Activated naive CD4-positive, alpha-beta T cell (primary cell): ENCODE measurements at regions not wholly inside any gene's neighbourhood (a gene's known extent, or its start where the extent isn't known, plus 50 kb on each side); places are given as distances from the start of the nearest gene placed in this dataset.
A peak's percentile ranks its signal among the peaks of the same experiment; 100 is the strongest.
"Not testable (repeated sequence)": the region's sequence is repeated elsewhere in the genome, so short reads cannot be mapped to it uniquely, and the experiment has no call there.

Source experiments
- DNase-seq, 4 experiments: peaks; one replicate each; lab custom pipeline; 2025; lab: John Stamatoyannopoulos, UW

DNA sequence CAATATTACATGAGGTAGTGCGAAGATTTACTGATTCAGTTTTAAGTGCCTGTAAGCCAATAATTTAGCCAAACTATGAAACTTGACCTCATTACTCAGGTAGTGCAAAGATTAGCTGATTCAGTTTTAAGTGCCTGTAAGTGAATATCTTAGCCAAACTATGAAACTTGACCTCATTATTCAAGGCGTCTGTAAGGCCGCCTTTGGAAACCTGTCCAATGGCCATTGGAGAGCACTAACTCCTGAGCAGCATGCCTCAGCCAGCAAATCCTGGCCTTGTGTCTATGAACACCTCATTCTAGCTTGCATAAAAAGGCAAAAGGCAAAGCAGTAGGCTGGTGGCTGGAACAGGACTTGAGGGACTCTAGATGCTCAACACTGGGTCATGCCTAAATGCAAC is 127.0 kb upstream of the GPR12 start:
- no peak for DNase-seq

DNA sequence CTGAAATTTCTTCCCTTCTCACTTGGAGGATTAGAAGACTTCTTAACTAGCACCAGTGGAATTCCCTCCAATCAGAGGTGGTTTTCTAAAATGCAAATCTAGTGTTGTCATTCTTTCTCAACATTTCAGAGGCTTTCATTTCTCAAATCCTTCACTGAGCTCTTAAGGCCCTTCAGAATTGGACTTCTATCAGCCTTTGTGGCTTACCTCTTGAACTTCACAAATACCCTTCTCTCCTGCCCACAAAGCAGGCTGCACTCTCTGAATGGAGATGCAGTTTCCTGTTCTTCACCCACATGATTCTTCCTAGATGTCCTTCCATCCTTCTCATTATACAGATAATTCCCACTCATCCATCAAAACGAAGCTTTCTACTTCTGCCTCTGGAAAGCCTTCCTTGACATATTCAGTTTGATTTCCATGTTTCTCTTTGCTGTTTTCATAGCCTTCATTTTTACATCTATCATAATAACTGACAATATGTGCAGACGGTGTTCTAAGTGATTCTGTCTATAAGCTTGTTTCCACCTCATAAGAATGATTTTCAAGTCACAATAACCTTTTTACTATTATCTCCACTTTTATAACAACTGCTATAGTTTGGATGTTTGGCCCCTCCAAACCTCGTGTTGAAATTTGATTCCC is 123.1 kb upstream of the GPR12 start:
- DNase-seq: no peak

GRCh38 chr13:26882731-26883130 is 122.1 kb upstream of the GPR12 start:
- DNase-seq: no peak

- DNase-seq: no peak
These were observed 120.6 kb upstream of the GPR12 start for GRCh38 chr13:26881154-26881553.

- no peak for DNase-seq
These were observed 120.1 kb upstream of the GPR12 start for GRCh38 chr13:26880735-26881134.

DNA sequence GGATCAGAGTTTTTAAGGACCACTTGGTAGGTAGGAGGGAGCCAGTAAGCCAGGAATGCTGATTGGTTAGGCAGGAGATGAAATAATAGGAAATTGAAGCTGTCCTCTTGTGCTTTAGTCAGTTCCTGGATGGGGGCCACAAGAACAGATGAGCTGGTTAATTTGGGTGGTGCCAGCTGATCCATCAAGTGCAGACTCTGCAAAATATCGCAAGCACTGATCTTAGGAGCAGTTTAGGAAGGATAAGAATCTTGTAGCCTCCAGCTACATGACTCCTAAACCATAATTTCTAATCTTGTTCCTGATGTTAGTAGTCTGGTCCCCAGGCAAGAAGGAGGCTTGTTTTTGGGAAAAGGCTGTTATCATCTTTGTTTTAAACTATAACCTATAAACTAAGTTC is 117.9 kb upstream of the GPR12 start:
- no peak for DNase-seq

- no peak for DNase-seq
These were observed 112.8 kb upstream of the GPR12 start for GRCh38 chr13:26873386-26873698.

DNA sequence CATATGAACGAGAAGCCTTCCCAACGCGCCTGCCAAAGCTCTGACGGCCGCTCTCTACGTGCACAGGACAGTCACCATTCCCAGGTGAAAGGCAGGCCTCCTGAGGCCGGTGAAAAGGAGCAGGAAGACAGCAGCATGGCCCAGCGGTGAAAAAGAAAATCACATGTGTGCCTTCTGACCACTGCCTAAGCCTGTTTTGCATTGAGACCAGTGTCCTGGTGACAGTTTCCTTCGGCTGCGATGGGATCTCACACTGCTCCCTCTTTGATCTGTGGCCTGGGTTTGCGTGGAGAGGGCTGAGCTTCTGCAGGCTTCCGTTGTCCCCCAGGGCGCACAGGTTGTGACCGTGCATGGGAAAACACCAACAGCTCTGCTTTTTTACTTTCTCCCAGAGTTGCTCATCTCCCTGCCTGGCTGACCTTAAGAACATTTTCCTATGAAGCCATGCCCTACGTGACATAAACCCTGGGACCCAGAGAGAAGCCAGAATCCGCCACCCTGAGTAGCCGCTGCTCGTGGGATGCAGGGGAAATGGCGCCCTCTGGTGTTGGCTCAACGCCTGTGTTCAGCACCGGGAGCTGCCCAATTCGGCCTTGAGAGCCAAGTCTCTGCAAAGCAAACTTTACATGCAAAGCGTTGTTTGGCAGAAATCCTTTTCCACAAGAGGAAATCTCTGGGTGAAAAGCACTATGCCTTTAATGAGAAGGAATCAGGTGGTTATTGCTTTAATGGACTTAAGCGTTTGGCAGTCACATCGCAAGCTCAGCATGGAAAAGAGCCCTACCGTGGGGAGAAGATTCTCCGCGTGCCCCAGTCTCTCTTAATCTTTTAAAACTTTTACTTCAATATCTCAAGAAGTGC is 112.2 kb upstream of the GPR12 start:
- DNase-seq: peak in 3 of 4 experiments; percentile 2 to 21 (median 17)

DNA sequence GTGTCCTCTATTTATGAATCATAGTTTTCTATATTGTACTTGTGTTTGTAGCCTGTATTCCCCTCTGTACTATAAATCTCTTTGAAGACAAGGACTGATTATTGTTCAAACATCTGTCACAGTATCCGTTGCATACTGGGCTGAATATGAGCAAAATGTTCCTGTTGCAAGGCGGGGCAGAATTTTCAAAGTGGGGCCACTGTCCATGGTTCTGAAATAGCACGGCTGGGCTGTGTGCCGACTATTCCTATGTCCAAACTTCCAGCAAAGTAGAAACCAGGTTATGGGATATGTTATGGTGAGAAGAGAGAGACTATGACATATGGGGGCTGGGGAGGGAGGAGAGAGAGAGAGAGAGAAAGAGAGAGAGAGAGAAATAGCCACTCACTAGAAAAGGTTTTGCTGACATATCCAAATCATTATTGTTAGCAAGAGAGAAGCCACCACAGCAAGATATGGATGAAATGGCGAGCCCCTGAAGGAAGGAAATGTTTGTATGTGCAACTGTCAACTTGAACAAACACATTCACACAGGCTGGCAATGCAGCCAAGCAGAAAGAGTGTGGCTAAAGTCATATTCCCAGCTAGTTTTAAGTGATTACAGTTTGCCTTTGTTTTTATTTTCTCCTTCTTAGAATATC is 107.0 kb upstream of the GPR12 start:
- no peak for DNase-seq

DNA sequence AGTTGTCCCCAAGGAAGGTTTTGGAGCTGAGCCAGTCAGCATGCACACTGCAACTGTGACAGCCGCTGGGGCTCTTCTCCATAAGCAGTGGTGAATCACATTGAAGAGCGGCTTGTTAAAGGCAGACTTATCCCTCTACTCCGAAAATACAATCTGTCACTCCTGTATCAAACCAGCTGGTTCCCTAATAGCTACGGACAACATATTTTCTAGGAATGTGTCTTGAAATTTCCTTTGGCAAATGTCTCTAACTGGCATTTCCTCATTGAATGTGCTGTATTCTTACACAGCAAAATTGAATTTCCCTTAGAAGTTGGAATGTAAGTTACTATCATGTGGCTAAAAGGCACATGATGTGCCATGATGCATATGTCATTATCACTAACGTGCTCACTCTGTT is 104.0 kb upstream of the GPR12 start:
- DNase-seq: no peak

GRCh38 chr13:26861941-26862340 is 101.4 kb upstream of the GPR12 start:
- no peak for DNase-seq

DNA sequence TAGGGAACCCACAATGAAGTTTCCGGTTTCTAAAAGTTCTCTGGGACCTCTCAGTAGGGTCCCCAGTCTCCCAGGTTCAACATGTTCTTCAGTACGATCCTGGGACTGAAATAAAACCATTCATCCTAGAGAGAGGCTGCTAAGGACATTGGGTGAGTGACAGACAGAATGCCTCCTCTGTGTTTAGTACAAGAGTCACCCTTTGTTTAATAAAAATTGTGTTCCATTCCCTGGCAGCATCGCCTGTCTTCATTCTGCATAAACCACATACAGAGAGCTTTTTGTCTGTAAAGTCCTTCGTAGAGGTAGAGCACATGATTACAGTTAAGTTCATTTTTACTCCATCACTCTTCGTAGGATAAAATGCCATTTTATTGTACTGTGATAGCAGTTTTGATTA is 95.3 kb upstream of the GPR12 start:
- DNase-seq: no peak

GRCh38 chr13:26855071-26855470 is 94.5 kb upstream of the GPR12 start:
- no peak for DNase-seq

DNA sequence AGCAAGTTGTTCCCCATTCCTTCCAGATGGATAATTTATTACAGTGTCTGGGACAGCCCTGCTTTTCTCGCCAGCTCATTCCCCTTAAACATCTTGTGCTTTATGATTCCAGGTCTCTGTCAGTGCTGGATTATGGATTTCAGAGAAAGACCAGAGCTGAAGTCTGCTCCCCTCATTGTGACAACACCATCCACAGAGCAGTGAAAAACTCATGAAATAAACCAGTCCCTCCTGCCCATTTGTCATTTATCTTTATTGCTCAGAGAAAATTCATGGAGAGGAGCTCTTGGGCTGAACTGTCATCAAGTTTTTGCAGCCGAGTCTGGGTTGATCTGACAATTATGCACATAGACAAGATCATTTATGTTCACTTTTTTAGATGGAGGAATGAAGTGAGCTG is 92.7 kb upstream of the GPR12 start:
- DNase-seq: no peak

GRCh38 chr13:26847281-26847680 is 86.7 kb upstream of the GPR12 start:
- DNase-seq: no peak

DNA sequence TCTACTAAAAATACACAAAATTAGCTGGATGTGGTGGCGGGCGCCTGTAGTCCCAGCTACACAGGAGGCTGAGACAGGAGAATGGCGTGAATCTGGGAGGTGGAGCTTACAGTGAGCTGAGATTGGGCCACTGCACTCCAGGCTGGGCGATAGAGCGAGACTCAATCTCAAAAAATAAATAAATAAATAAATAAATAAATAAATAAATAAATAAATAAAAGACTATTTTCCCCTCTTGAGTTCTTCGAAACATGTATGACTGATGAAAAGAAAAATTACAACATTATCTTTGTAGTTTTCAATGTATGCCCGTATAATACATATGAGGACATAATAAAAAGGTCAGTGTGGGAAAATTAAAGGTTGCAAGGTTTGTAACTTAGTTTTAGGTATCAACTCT is 84.5 kb upstream of the GPR12 start:
- not testable (repeated sequence) for DNase-seq

DNA sequence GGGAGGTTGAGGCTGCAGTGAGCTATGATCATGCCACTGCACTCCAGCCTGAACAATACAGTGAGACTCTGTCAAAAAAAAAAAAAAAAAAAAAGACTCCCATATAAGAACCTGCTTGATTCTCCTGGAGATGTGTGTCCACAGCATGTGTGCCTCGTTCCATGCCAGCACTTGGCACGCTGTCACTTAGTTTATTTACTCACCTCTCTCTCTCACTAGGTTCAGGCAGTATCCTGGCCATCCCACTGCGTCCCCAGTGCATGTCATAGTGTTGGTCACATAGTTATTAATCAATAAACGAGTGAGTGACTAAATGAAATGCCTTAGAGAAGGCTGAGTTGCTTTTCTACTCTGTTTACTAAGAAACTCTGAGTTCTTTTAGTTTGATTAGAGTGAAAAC is 79.1 kb upstream of the GPR12 start:
- no peak for DNase-seq

DNA sequence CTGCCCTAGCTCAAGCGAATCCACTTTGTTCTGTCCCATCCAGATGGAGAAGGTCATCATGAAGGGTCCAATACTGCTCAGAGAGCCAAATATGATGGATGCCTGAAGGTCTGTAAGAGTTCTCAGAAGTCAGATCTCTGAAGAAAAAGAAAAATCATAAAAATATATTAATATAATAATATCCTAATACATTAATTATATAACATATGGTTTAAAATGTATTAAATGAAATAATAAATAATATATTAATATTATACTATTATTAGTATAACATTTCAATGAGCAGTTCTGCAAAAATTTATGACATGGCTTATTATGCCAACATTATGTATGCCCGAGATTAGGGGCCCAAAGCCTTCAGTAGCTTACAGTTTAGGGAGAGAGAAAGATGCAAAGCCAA is 78.2 kb upstream of the GPR12 start:
- no peak for DNase-seq

DNA sequence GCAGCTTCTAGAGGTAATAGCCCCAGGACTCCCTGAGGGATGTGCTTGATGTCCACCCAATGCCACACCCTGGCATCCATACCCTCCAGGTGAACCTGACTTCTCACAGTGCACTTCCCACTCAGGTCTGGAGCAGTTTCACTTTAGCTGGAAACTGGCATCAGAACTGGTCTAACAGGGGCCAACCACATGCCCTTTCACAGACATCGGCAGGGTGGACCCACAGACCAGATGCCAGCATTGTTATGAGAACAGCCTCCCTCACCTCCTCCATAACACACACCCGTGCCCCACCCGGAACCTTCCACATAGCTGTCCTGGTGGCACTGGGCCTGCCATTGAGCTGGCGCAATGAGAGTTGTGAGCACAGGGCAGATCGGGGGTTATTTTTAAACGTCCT is 77.4 kb upstream of the GPR12 start:
- DNase-seq: no peak

DNA sequence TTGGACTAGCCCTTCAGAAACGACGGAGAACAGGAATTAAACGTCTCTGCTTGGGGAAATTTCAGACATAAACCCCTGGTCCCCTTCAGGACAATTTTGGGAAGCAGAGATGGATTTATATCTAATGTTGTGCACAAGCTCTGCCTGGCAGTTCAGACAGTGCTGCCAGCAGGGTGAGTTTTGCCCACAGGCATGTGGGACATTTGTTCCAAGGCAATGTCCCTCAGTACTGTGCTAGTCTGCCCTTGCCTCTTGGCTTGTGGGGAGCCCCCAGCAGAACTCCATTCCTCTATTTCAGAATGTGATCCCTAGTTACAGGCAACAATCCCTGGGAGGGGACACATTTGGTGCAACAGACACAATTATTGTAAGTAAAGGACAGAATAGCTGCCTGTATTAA is 76.5 kb upstream of the GPR12 start:
- no peak for DNase-seq

DNA sequence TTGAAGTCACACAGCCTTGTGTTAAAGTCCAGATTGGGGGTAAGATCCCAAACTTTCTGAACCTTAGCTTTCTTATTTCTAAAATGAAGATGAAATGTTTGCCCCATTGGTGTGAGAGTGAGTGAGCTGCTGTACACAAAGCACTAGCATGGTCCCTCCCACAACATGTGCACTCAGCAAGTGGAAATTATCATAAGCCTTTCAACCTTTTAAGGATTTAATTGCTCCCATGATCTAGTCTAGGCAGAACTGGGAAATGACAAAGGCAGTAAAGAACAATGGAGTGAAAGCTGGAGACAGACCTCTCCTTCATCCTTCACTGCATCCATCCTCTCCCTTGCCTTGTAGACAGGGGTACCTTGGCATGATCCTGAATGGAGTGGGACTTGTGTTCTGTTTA is 76.0 kb upstream of the GPR12 start:
- no peak for DNase-seq

DNA sequence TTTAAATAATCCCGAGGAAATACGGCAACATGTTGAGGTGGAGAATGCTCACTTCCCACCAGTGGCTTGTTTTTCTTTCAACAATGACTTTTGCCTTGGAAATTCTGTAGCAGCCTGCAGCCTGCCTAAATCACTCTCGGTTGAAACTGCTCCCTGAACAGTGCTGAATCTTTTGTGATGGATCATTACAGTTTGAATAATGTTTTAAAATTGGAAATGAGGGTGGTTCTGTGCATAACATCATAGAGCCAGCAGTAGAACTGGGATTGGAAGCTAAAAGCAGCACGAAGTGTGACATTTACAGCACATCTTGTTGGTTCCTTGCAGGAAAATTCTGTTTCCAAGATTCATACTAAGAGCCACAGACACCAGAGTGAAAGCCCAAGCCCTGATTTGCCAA is 74.1 kb upstream of the GPR12 start:
- DNase-seq: no peak

- no peak for DNase-seq
These were observed 70.8 kb upstream of the GPR12 start for GRCh38 chr13:26831336-26831908.
